GM20431 (cell line): ENCODE measurements at regions not wholly inside any gene's neighbourhood (a gene's known extent, or its start where the extent isn't known, plus 50 kb on each side); places are given as distances from the start of the nearest gene placed in this dataset.

ENCODE experiments used
- in situ Hi-C: fragments of 300-500 bp; cut with MseI, MboI; formaldehyde crosslinking; loops from one replicate; pipeline ENCODE4 v1.15.0; 2020; ENCODE audit warnings: low sequenced_read_pairs; ENCODE audit not compliant: unreplicated experiment

- in situ Hi-C loops, result loop anchor here (25.0 kb wide), 1 partner anchor 504 kb away; the partner anchor contains the start of gene SFMBT2
These were observed 327.9 kb upstream of the PRKCQ start for GRCh38 chr10:6907877-6908530.

- in situ Hi-C loops, result no loop called here
These were observed 314.3 kb upstream of the PRKCQ start for GRCh38 chr10:6894405-6894804.

- in situ Hi-C loops, result no loop called here
These were observed 312.8 kb upstream of the PRKCQ start for GRCh38 chr10:6892864-6893263.

DNA sequence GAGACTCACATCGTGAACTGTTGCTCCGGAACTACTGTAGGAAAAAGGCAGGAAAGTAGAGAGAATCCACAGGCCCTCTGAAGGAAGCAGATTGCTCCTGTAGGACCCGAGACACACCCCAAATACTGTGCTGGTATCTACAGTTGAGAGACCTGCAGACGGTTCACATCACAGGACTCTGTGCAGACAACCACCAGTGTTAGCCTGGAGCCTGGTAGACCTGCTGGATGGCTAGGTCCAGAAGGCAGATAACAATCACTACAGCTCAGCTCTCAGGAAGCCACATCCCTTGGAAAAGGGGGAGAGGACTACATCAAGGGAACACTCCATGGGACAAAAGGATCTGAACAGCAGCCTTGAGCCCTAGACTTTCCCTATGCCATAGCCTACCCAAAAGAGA, 311.8 kb upstream of the PRKCQ start:
- in situ Hi-C loops, result no loop called here

DNA sequence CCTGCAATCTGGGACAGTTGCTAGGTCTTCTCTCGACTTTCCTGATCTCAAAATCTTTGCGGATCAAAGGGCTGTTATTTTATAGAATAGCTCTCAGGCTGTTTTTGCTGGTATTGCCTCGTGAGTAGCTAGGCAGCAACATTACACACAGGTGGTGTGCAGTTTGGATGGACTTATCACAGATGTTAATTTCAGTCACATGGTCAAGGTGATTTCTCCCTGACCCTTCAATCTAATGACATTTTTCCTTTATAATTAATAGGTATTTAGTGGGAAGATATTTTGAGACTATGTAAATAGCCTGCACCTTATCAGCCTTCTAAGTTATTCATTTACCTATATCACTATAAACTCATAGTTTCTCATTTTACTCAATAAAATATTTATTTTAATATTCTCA, 309.6 kb upstream of the PRKCQ start:
- in situ Hi-C loops, result no loop called here

GRCh38 chr10:6888434-6888833, 308.4 kb upstream of the PRKCQ start:
- in situ Hi-C loops, result no loop called here

DNA sequence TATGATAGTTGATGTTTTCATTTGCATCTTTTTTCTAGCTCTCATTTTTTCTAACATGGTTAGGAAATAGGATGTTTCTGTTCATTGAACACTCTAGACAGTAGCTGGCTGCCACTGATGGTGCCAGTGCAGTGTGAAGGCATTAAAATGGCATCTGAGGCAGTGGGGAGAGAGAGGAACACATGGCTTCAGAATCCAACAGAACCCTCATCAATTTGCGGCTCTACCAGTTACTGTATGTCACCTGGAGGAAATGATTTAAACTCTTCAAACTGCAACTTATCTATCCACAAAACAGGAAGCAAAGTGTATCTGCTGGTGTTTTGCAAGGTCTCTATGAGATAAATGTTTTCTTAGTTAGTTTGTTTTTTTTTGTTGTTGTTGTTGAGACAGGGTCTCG, 305.2 kb upstream of the PRKCQ start:
- in situ Hi-C loops, result no loop called here

DNA sequence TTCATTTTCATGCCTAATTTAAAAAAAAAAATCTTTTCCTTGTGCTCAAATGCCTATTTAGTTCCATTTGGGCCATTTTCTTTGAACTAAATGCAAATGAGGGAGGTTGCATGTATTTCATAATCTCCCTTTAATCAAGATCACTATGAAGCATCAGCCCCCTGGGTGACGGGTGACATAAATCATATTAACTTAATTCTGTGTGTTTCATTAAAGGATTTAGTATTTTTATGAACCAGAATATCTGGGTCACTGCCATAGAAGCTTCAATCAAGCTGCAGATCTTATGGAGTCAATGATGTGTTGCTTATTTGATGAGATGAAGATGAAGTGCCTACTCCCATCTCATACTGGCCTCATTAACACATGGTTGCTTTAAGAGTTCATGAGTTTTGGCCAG, 301.9 kb upstream of the PRKCQ start:
- in situ Hi-C loops, result no loop called here

- in situ Hi-C loops, result no loop called here
These were observed 297.8 kb upstream of the PRKCQ start for GRCh38 chr10:6877722-6878392.

DNA sequence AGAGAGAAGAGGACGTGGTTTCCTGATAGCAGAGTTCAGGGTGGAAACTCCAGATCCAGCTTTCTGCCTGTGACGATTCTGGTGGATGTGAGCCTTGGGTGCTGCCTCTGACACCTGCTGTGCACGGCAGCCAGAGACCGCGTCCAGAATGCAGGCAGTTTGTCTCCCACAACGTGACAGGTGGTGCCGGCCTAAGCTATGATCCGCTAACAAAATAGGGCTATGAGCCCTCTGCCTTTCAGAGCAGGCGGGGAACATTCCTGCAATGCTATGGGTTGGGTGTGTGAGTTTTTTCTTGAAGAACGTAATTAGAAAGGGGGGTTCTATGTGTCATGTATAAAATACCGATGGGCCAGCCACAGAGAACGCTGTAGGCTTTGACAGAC, 297.3 kb upstream of the PRKCQ start:
- in situ Hi-C loops, result no loop called here

DNA sequence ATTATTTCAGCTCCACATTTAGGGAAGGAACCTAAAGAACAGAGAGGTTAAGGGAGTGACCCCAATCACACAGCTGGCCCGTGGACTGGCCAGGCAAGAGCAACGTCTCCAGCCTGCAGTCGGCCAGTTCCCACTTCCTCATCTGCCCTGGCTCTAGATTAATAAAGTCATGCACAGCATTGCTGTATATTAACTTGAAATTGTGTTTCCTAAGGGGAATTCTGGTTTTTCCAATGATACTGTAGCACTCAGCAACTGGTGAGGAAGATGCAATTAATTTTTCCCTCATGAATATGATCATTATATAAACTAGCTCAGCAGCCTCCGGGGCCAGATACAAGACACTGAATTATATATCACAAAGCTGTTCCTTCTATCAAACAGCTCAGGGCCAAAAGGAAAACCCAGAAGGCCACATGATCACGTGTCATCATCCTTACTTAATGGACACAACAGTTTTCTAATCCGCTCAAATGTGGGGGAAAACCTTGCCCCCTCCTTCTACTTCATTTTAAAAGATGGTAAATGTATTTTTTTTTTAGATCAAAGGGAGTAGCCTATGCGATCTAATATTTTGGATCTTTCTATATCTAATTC, 295.3 kb upstream of the PRKCQ start:
- in situ Hi-C loops, result no loop called here

DNA sequence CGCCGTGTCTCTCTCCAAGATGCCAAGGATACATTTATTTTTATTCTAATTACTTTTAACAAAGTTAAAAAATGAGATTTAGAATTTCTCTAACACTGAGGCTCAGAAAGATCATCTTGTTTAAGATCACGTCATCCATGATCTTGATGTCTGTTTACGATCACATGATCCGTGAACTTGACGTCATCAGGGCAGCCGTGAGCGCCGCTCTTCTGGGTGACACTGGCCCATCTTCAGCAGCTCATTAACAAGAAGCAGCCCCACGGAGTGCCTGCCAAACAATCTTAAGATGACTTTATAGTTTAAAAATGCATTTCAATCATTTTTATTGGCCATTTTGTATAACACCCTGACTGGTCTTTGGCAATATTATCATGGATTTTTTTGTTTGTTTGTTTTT, 291.1 kb upstream of the PRKCQ start:
- in situ Hi-C loops, result no loop called here

GRCh38 chr10:6868036-6868725, 288.1 kb upstream of the PRKCQ start:
- in situ Hi-C loops, result no loop called here

GRCh38 chr10:6866757-6867156, 286.7 kb upstream of the PRKCQ start:
- in situ Hi-C loops, result no loop called here

- in situ Hi-C loops, result no loop called here
These were observed 284.1 kb upstream of the PRKCQ start for GRCh38 chr10:6864142-6864541.

GRCh38 chr10:6863381-6863780, 283.3 kb upstream of the PRKCQ start:
- in situ Hi-C loops, result no loop called here

GRCh38 chr10:6850452-6850851, 270.4 kb upstream of the PRKCQ start:
- in situ Hi-C loops, result no loop called here

DNA sequence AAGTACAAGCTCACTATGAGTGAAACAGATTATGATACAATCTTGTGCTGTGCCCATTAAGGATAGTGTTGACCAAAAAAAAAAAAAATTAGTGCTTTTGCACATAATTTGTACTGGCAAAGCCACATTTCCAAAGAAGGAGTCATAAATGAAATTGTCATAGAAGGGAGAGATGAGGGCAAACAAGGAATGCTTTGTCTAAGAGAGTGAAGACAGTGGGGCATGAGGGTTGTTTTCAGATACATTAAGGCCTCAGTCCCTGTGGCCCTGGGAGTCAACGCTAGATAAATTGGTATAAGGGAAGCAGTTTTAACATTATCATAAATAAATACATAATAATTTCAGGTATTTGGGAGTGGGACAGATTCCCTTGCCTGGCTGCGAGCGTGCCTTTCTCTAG, 267.5 kb upstream of the PRKCQ start:
- in situ Hi-C loops, result no loop called here

DNA sequence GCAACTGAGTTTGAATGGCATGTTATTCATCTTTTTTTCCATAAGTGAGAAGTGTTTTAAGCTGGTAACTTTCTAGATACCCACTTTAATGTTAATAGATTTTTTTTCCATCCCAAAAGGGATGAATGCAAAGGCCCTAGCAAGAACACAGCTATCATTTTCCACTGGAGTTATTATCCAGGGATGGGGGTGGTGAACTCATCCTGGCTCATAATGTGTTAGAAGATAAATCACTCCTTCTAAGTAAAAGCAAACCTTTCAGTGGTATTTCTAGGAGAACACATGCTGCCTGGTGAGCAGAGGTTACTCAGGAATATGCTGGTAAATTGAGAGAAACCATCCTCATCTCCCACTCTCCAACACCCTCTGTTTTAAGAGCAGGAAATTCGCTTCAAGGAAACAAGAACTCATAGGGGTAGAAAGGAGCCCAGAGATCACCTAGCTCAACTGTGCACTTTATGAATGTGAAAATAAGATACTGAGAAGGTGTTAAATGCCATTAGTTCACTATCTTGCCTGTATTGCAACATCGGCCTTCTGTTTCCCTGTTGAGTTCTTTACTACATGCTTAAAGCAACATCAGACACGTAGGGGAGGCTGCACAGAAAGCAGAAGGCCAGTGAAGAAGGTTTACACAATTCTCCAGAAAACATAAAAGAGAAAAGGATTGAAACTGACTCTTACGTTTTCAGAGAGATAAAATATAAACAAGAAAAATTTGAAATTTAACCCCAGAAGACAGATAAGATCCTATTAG, 264.0 kb upstream of the PRKCQ start:
- in situ Hi-C loops, result no loop called here

GRCh38 chr10:6843481-6843881, 263.4 kb upstream of the PRKCQ start:
- in situ Hi-C loops, result no loop called here
